ENCODE measurements at regions not wholly inside any gene's neighbourhood (a gene's known extent, or its start where the extent isn't known, plus 50 kb on each side); places are given as distances from the start of the nearest gene placed in this dataset.

- TF ChIP-seq, protein P1, sequence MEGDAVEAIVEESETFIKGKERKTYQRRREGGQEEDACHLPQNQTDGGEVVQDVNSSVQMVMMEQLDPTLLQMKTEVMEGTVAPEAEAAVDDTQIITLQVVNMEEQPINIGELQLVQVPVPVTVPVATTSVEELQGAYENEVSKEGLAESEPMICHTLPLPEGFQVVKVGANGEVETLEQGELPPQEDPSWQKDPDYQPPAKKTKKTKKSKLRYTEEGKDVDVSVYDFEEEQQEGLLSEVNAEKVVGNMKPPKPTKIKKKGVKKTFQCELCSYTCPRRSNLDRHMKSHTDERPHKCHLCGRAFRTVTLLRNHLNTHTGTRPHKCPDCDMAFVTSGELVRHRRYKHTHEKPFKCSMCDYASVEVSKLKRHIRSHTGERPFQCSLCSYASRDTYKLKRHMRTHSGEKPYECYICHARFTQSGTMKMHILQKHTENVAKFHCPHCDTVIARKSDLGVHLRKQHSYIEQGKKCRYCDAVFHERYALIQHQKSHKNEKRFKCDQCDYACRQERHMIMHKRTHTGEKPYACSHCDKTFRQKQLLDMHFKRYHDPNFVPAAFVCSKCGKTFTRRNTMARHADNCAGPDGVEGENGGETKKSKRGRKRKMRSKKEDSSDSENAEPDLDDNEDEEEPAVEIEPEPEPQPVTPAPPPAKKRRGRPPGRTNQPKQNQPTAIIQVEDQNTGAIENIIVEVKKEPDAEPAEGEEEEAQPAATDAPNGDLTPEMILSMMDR (IDR thresholded peaks at IDR 0.05 in 8 of 11, conservative IDR thresholded peaks at IDR 0.05 in 3 of 11): no peak
- TF ChIP-seq POLR2A (IDR thresholded peaks at IDR 0.05) (no peak), POLR2AphosphoS5 (IDR thresholded peaks at IDR 0.05) (no peak)
Observed at GRCh38 chr5:89276566-89277305, 393.8 kb upstream of the MEF2C start.

Data from spleen (tissue), 7 donors.